H9 (cell line): ENCODE measurements at regions not wholly inside any gene's neighbourhood (a gene's known extent, or its start where the extent isn't known, plus 50 kb on each side); places are given as distances from the start of the nearest gene placed in this dataset.

ENCODE experiments used
- DNase-seq: peaks from one replicate; pipeline ENCODE4 v3.0.0-alpha.2; 2017
- H2AFZ ChIP-seq: one replicate; pipeline ENCODE4 v1.6.1; 2013; ENCODE audit warnings: mild to moderate bottlenecking, low read length, control low read depth, moderate library complexity
- H2AK5ac ChIP-seq: 2 replicates; pipeline ENCODE4 v1.6.1; 2013; ENCODE audit warnings: low read length, control low read depth, mixed read lengths; ENCODE audit not compliant: insufficient read length
- H2BK120ac ChIP-seq: one replicate; pipeline ENCODE4 v1.6.1; 2013; ENCODE audit warnings: low read depth, mild to moderate bottlenecking, low read length, control low read depth, inconsistent platforms; ENCODE audit not compliant: poor library complexity, severe bottlenecking
- H2BK12ac ChIP-seq: 2 replicates; pipeline ENCODE4 v1.6.1; 2013; ENCODE audit warnings: low read length, control low read depth, mixed read lengths, low read depth; ENCODE audit not compliant: insufficient read length
- H2BK15ac ChIP-seq: 2 replicates; pipeline ENCODE4 v1.6.1; 2013; ENCODE audit warnings: low read depth, low read length, control low read depth
- H2BK20ac ChIP-seq: one replicate; pipeline ENCODE4 v1.6.1; 2013; ENCODE audit warnings: low read depth, mild to moderate bottlenecking, low read length, control low read depth, inconsistent platforms; ENCODE audit not compliant: poor library complexity, severe bottlenecking
- H2BK5ac ChIP-seq: 2 replicates; pipeline ENCODE4 v1.6.1; 2013; ENCODE audit warnings: low read length, control low read depth, mixed read lengths; ENCODE audit not compliant: insufficient read length
- H3K14ac ChIP-seq: 2 replicates; pipeline ENCODE4 v1.6.1; 2013; ENCODE audit warnings: low read length, control low read depth; ENCODE audit not compliant: insufficient read depth
- H3K18ac ChIP-seq: 2 replicates; pipeline ENCODE4 v1.6.1; 2013; ENCODE audit warnings: low read depth, mild to moderate bottlenecking, mixed read lengths, low read length, control low read depth; ENCODE audit not compliant: insufficient read length
- H3K23ac ChIP-seq: 2 replicates; pipeline ENCODE4 v1.6.1; 2013; ENCODE audit warnings: low read length, control low read depth, mixed read lengths, low read depth; ENCODE audit not compliant: insufficient read length
- H3K23me2 ChIP-seq: 2 replicates; pipeline ENCODE4 v1.6.1; 2013; ENCODE audit warnings: low read depth, mild to moderate bottlenecking, mixed read lengths, low read length, control low read depth; ENCODE audit not compliant: insufficient read length, poor library complexity, severe bottlenecking
- H3K27ac ChIP-seq: 2 replicates; pipeline ENCODE4 v1.5.1; 2013; ENCODE audit warnings: low read length, control low read depth, mixed read lengths, low read depth; ENCODE audit not compliant: insufficient read length
- H3K27me3 ChIP-seq: 2 replicates; pipeline ENCODE4 v1.6.1; 2013; ENCODE audit warnings: low read length, control low read depth, inconsistent platforms; ENCODE audit not compliant: insufficient read depth
- H3K4ac ChIP-seq: 2 replicates; pipeline ENCODE4 v1.6.1; 2013; ENCODE audit warnings: low read depth, mild to moderate bottlenecking, control low read depth, inconsistent platforms, low read length, moderate library complexity
- H3K4me1 ChIP-seq: 2 replicates; pipeline ENCODE4 v1.6.1; 2013; ENCODE audit warnings: low read length, control low read depth, inconsistent platforms; ENCODE audit not compliant: insufficient read depth
- H3K4me2 ChIP-seq: 2 replicates; pipeline ENCODE4 v1.6.1; 2013; ENCODE audit warnings: low read length, control low read depth, mixed read lengths; ENCODE audit not compliant: insufficient read length, insufficient read depth
- H3K56ac ChIP-seq: 2 replicates; pipeline ENCODE4 v1.6.1; 2013; ENCODE audit warnings: low read depth, mild to moderate bottlenecking, mixed read lengths, low read length, control low read depth; ENCODE audit not compliant: insufficient read length
- H3K79me1 ChIP-seq: 2 replicates; pipeline ENCODE4 v1.6.1; 2013; ENCODE audit warnings: low read depth, mild to moderate bottlenecking, moderate library complexity, low read length, control low read depth, inconsistent platforms; ENCODE audit not compliant: insufficient read depth, poor library complexity, severe bottlenecking
- H3K79me2 ChIP-seq: 2 replicates; pipeline ENCODE4 v1.6.1; 2013; ENCODE audit warnings: low read length, control low read depth, inconsistent platforms; ENCODE audit not compliant: insufficient read depth
- H3K9ac ChIP-seq: 2 replicates; pipeline ENCODE4 v1.6.1; 2013; ENCODE audit warnings: low read length, control low read depth, mixed read lengths; ENCODE audit not compliant: insufficient read length; ENCODE audit errors: extremely low read depth
- H3K9me3 ChIP-seq: one replicate; pipeline ENCODE4 v1.6.1; 2013; ENCODE audit warnings: low read depth, low read length, inconsistent platforms; ENCODE audit not compliant: control insufficient read depth
- H3T11ph ChIP-seq: one replicate; pipeline ENCODE4 v1.6.1; 2013; ENCODE audit warnings: mild to moderate bottlenecking, low read length, control low read depth, inconsistent platforms
- H4K20me1 ChIP-seq: one replicate; pipeline ENCODE4 v1.6.1; 2013; ENCODE audit not compliant: control insufficient read depth, insufficient read length, insufficient read depth
- H4K5ac ChIP-seq: 2 replicates; pipeline ENCODE4 v1.6.1; 2013; ENCODE audit warnings: low read depth, mild to moderate bottlenecking, mixed read lengths, low read length, control low read depth; ENCODE audit not compliant: insufficient read length
- H4K8ac ChIP-seq: replicated peaks from 2 replicates; pipeline ENCODE4 v1.6.1; 2013; ENCODE audit warnings: low read length, control low read depth, mixed read lengths, low read depth; ENCODE audit not compliant: insufficient read length
- H4K91ac ChIP-seq: 2 replicates; pipeline ENCODE4 v1.6.1; 2013; ENCODE audit warnings: low read depth, mild to moderate bottlenecking, moderate library complexity, mixed read lengths, low read length, control low read depth; ENCODE audit not compliant: insufficient read length
- H3K27ac Mint-ChIP-seq, 3 experiments: 2 replicates in 2 of 3; 3 replicates in 1 of 3; pipeline ENCODE4 v1.8.0; 2020 to 2021; ENCODE audit warnings: mixed read lengths in 3 of 3, mild to moderate bottlenecking in 1 of 3, moderate library complexity in 1 of 3
- H3K27me3 Mint-ChIP-seq: 2 replicates; pipeline ENCODE4 v1.8.0; 2021; ENCODE audit warnings: low read depth, mild to moderate bottlenecking, moderate library complexity, mixed read lengths
- H3K36me3 Mint-ChIP-seq, 3 experiments: 2 replicates in 2 of 3; 3 replicates in 1 of 3; pipeline ENCODE4 v1.8.0; 2020 to 2021; ENCODE audit warnings: low read depth in 3 of 3, mixed read lengths in 3 of 3; ENCODE audit not compliant: insufficient read depth in 1 of 3
- H3K4me1 Mint-ChIP-seq, 2 experiments: 2 replicates each; pipeline ENCODE4 v1.8.0; 2020; ENCODE audit warnings: mixed read lengths in 2 of 2
- H3K4me3 Mint-ChIP-seq, 2 experiments: 2 replicates in 1 of 2; 3 replicates in 1 of 2; pipeline ENCODE4 v1.8.0; 2020 to 2021; ENCODE audit warnings: mild to moderate bottlenecking in 2 of 2, mixed read lengths in 2 of 2, moderate library complexity in 1 of 2
- H3K9me3 Mint-ChIP-seq, 2 experiments: 2 replicates in 1 of 2; 3 replicates in 1 of 2; pipeline ENCODE4 v1.8.0; 2020; ENCODE audit warnings: mild to moderate bottlenecking in 2 of 2, mixed read lengths in 2 of 2, moderate library complexity in 1 of 2
- WGBS: extraction: QIAGEN DNeasy Blood & Tissue Kit; methylation state at CpG from one replicate; pipeline ENCODE4 v1.1.7; 2013; ENCODE audit warnings: missing lambda C conversion rate, low lambda C conversion rate, mixed read lengths; ENCODE audit not compliant: insufficient read length; ENCODE audit errors: extremely low coverage; 5-methylcytosine and 5-hydroxymethylcytosine counted together
- TF ChIP-seq, protein P1 (sequence below): fragments of 200-600 bp; sonication (generic); conservative IDR thresholded peaks from 3 replicates; pipeline ENCODE4 v1.8.0; 2021; ENCODE audit warnings: antibody characterized with exemption, mild to moderate bottlenecking

DNA sequence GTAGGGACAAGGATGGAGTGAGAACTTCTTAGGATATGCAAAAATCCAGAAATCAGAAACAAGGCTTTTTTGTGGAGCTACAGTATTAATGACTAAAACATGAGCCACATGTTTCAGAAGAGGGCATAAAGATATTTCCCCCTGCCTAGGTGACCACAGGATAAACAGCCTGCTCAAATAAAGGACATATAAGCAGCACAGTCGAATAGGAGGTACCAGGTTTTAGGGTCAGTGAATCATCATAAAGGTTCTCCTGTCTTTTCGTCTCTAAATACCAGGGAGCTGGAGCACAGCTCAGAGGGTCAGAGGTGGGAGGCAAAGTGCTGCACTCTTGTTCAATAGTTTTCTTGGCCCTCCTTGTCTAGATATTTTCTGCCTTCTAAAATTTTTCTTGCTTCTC, 211.9 kb upstream of the HS3ST1 start:
- Mint-ChIP-seq H3K9me3 (peaks cover 27 to 30% of the 10 kb centered on the region in 2 experiments), H3K27me3 (no peaks in the 10 kb centered on the region), H3K4me3 (no peak overlapping the region), H3K36me3 (peaks cover 2 to 29% (median 18%) of the 10 kb centered on the region in 3 experiments; a peak in 5 of 7 replicates), H3K4me1 (peaks cover 23 to 26% of the 10 kb centered on the region in 2 experiments), H3K27ac (no peak overlapping the region)
- Histone ChIP-seq H3K14ac (no peak overlapping the region), H2BK120ac (no peak overlapping the region), H3K18ac (no peak overlapping the region), H4K20me1 (no peaks in the 10 kb centered on the region), H3K27ac (no peak overlapping the region), H3K23ac (no peak overlapping the region), H2BK5ac (no peak overlapping the region), H3K23me2 (no peaks in the 10 kb centered on the region), H3K79me1 (no peaks in the 10 kb centered on the region), H4K91ac (no peak overlapping the region), H3K4me1 (no peaks in the 10 kb centered on the region; the same call in 1 of the 2 replicates), H2AK5ac (no peak overlapping the region), H3T11ph (no peak overlapping the region), H3K79me2 (no peaks in the 10 kb centered on the region), H2BK12ac (no peak overlapping the region), H3K4me2 (no peak overlapping the region), H3K27me3 (no peaks in the 10 kb centered on the region), H2AFZ (no peak overlapping the region), H2BK20ac (no peak overlapping the region), H4K8ac (no peak overlapping the region), H3K56ac (no peak overlapping the region), H3K9me3 (no peaks in the 10 kb centered on the region), H2BK15ac (no peak overlapping the region), H3K9ac (no peak overlapping the region), H4K5ac (no peak overlapping the region), H3K4ac (no peak overlapping the region)
- no peak for DNase-seq
- WGBS, result no CpG with 5 or more reads among the region's 2 CpGs
- TF ChIP-seq, protein P1, sequence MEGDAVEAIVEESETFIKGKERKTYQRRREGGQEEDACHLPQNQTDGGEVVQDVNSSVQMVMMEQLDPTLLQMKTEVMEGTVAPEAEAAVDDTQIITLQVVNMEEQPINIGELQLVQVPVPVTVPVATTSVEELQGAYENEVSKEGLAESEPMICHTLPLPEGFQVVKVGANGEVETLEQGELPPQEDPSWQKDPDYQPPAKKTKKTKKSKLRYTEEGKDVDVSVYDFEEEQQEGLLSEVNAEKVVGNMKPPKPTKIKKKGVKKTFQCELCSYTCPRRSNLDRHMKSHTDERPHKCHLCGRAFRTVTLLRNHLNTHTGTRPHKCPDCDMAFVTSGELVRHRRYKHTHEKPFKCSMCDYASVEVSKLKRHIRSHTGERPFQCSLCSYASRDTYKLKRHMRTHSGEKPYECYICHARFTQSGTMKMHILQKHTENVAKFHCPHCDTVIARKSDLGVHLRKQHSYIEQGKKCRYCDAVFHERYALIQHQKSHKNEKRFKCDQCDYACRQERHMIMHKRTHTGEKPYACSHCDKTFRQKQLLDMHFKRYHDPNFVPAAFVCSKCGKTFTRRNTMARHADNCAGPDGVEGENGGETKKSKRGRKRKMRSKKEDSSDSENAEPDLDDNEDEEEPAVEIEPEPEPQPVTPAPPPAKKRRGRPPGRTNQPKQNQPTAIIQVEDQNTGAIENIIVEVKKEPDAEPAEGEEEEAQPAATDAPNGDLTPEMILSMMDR, result no peak
